Retinal pigment epithelial cell (primary cell): ENCODE measurements at regions not wholly inside any gene's neighbourhood (a gene's known extent, or its start where the extent isn't known, plus 50 kb on each side); places are given as distances from the start of the nearest gene placed in this dataset.

ENCODE experiments used
- DNase-seq: peaks from one replicate; pipeline ENCODE4 v3.0.0-alpha.2; 2010; ENCODE audit warnings: low read depth
- H3K4me3 ChIP-seq: 2 replicates; pipeline ENCODE4 v1.5.1; 2011; ENCODE audit warnings: mild to moderate bottlenecking, low read length, control low read depth, moderate library complexity
- CTCF ChIP-seq: conservative IDR thresholded peaks from 2 replicates; pipeline ENCODE4 v1.5.1; 2011; ENCODE audit warnings: low read depth, low read length, control low read depth, inconsistent platforms

- DNase-seq = no peak
- no peak for TF ChIP-seq CTCF
- H3K4me3 ChIP-seq = no peak overlapping the region
Observed at GRCh38 chr7:52956379-52956915, 79.0 kb upstream of the POM121L12 start.

GRCh38 chr7:52955522-52955921 lies 79.9 kb upstream of the POM121L12 start:
- DNase-seq = no peak
- TF ChIP-seq CTCF = no peak
- H3K4me3 ChIP-seq = no peak overlapping the region

GRCh38 chr7:52944921-52945320 lies 90.5 kb upstream of the POM121L12 start:
- DNase-seq = no peak
- H3K4me3 ChIP-seq = no peak overlapping the region
- no peak for TF ChIP-seq CTCF

GRCh38 chr7:52940481-52940880 lies 95.0 kb upstream of the POM121L12 start:
- no peak overlapping the region for H3K4me3 ChIP-seq
- DNase-seq = no peak
- no peak for TF ChIP-seq CTCF

GRCh38 chr7:52938455-52939133 lies 96.8 kb upstream of the POM121L12 start:
- TF ChIP-seq CTCF = no peak
- DNase-seq = no peak
- no peak overlapping the region for H3K4me3 ChIP-seq

GRCh38 chr7:52936750-52937149 lies 98.7 kb upstream of the POM121L12 start:
- no peak overlapping the region for H3K4me3 ChIP-seq
- DNase-seq = no peak
- no peak for TF ChIP-seq CTCF

- no peak for DNase-seq
- TF ChIP-seq CTCF = no peak
- H3K4me3 ChIP-seq = no peak overlapping the region
Observed at GRCh38 chr7:52928591-52928990, 106.8 kb upstream of the POM121L12 start.
